ENCODE measurements at regions not wholly inside any gene's neighbourhood (a gene's known extent, or its start where the extent isn't known, plus 50 kb on each side); places are given as distances from the start of the nearest gene placed in this dataset.
A peak's percentile ranks its signal among the peaks of the same experiment; 100 is the strongest.

GRCh38 chrX:150164971-150165600, 198.0 kb upstream of the MAMLD1 start:
- no peak for DNase-seq (ENCODE audit: low spot score)

- DNase-seq (ENCODE audit: low spot score), result no peak
Observed at GRCh38 chrX:150165776-150166610, 197.1 kb upstream of the MAMLD1 start.

- DNase-seq (ENCODE audit: low spot score), result no peak
Observed at GRCh38 chrX:150167482-150168324, 195.4 kb upstream of the MAMLD1 start.

DNA sequence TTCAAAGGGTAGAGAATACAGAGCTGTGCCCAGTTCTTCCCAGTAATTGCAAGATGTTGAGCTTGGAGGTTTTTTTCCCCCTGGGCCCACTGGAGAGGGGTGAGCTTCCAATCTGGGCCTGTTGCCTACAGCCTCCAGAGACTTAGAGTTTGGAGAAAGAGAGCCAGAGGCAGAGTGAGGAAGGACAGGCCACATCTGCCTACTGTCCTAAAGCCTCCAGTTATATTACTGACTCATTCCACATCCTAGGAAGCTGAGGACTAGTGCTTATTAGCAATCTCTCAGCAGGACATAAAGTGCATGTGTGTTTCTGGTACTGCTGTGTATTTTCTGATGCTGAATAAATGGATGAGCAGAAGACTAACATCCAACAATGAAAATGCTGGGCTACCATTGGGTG, 181.0 kb upstream of the MAMLD1 start:
- no peak for DNase-seq (ENCODE audit: low spot score)

- no peak for DNase-seq (ENCODE audit: low spot score)
Observed at GRCh38 chrX:150184491-150184890, 178.6 kb upstream of the MAMLD1 start.

GRCh38 chrX:150185766-150186165, 177.4 kb upstream of the MAMLD1 start:
- no peak for DNase-seq (ENCODE audit: low spot score)

DNA sequence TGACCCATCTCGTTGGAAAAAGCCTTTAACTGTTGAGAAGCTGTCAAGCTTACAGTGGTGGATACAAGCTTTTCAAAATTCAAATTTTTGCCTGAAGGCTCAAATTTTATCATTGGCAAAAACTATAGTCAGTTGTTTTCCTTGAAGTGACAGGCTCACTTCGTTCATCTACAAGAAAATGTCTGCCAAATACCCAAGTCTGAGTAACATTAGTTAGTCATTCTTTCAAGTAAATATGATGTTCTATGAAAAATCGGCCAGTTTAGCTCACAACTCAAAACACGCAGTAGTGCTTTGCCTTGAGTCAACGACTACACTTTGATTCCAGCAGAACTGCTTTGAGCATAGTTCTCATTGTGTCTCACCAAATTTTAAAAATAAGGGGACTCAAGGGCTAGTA, 170.3 kb upstream of the MAMLD1 start:
- no peak for DNase-seq (ENCODE audit: low spot score)

DNA sequence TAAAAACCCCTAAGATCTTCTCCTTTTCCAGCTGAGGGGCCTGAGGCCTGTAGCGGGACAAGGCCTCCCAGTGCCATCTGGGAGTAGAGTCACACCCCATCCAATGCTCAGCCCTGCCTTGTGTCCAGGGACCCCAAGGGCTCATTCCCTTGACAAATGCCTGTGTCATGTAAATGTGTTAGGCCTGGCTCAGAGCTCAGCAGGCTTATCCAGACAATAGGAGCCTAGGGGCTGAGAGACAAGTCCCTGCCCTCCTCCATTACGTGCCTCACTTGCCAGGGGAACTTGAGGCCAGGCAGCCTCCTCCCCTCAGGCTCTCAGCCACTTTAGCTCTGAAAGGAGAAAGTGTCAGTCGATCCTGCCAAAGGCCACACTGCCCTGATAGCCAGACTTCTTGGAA, 166.8 kb upstream of the MAMLD1 start:
- DNase-seq (ENCODE audit: low spot score), result no peak

- DNase-seq (ENCODE audit: low spot score), result no peak
Observed at GRCh38 chrX:150197388-150197787, 165.7 kb upstream of the MAMLD1 start.

- no peak for DNase-seq (ENCODE audit: low spot score)
Observed at GRCh38 chrX:150198776-150199175, 164.3 kb upstream of the MAMLD1 start.

GRCh38 chrX:150199181-150199580, 163.9 kb upstream of the MAMLD1 start:
- no peak for DNase-seq (ENCODE audit: low spot score)

DNA sequence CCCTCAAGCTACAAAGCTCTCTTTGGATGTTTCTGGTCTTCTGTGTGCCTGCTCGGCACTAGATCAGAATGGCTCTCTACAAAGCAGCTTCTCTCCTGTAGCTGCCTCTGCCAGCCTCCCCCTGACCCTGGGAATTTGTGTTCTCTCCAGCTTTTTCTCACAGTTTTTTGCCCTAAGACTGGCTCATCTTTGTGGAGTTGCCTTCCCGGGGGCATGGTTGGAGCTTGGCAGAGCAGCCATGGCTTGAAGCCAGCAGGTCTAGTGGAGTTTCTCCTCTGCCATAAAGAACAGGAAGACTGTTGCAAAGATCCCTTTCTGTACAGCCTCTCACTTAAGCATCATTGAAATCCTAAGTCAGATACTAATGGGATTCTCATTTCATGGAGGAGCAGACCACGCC, 163.3 kb upstream of the MAMLD1 start:
- no peak for DNase-seq (ENCODE audit: low spot score)

GRCh38 chrX:150200361-150200760, 162.8 kb upstream of the MAMLD1 start:
- no peak for DNase-seq (ENCODE audit: low spot score)

DNA sequence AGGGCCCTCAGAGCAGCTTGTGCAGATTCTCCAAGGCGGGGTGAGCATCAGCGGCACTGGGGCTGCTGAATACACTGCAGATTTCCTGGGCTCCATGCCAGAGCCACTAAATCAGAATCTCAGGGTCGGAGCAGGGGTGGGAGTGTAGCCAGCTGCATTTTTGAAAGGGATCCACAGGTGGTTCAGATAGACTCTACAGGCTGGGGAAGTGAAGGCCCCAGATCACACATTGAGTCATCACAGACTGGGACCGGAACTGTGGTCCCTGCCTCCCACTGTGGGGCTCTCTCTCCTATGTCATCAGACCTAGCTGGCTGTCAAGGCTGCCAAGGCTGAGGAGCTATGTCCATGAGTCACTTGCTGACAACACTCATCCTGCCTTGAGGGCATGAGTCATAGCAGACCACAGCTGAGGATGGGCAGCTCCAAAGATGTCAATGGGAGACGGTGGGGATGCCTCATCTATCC, 162.3 kb upstream of the MAMLD1 start:
- DNase-seq (ENCODE audit: low spot score), result peak; percentile 93

DNA sequence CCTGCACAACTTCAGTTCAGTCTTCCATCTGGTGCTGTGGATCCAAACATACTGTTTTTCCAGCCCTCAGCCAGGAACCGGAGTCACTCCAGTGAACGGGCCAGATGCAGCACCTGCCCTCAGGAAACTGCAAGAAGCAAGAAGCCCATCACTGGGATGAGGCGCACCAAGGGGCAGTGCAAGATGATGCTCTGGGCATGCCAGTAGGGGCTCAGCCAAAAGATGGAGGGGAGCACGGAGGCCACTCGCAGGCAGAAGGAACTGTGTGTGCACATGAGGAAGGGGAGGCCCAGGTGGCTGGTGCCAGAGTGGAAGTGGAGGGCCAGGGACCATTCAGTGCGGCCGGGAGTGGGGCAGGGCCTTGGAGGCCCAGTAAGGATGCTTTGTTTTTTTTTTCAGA, 161.7 kb upstream of the MAMLD1 start:
- no peak for DNase-seq (ENCODE audit: low spot score)

DNA sequence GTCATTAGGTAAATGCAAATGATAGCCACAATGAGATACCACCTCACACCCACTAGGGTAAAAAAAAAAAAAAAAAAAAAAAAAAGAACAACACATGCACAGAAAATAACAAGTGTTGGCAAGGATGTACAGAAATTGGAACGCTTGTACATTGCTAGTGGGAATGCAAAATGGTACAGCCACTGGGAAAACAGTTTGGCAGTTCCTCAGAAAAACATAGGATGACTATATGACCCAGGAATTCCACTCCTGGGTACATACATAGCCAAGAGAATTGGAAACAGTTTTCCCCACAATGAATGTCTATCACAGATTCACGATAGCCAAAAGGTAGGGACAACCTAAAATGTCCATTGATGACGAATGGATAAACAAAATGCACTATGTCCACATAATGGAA, 161.3 kb upstream of the MAMLD1 start:
- no peak for DNase-seq (ENCODE audit: low spot score)

DNA sequence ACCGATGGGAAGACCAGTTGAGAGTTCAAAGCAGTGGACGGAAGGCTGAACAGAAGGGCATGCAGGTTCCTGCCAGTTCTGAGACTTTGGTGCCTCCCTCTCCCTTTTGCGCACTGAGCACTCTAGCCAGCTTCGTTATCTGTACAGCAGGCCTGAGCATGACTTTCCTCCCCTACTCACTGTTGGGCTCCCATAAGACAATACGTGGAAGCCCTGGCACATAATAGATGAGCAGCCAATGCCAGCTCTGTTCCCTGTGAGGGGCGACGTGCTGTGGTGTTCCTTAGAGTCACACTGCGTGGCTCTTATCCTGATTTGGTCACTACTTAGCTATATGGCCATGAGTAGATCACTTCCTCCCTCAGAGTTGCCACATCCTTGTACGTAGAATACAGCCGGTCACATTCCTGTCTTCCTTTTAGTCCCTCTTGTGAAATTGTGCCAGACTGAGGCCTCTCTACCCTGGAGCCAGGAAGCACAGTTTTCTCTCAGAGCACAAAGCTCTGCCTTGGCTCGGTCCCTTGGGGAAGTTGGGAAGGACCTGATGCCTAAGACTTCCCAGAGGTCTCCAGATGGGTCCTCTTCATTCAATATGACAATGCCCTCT, 160.4 kb upstream of the MAMLD1 start:
- DNase-seq (ENCODE audit: low spot score), result peak; percentile 58

- DNase-seq (ENCODE audit: low spot score), result no peak
Observed at GRCh38 chrX:150203248-150203645, 159.9 kb upstream of the MAMLD1 start.

GRCh38 chrX:150205011-150205410, 158.1 kb upstream of the MAMLD1 start:
- no peak for DNase-seq (ENCODE audit: low spot score)

DNA sequence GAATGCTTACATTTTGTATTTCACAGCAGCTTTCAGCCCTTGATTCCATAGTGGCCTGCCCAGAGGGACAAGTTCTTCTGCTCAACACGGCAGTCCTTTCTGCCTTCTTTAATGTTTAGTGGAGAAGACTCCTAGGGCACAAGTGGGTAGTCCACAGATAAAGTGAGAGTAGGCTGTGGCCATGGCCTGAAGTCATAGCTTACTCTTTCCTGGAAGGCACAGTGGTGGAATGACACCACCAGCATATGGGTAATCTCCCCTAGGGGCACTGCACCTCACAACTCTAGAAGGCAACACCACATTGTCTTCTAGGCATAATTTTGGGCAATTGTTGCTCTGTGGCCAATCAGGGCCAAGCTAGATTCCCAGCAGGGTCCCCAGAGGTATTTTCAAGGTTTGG, 155.4 kb upstream of the MAMLD1 start:
- DNase-seq (ENCODE audit: low spot score), result no peak

DNA sequence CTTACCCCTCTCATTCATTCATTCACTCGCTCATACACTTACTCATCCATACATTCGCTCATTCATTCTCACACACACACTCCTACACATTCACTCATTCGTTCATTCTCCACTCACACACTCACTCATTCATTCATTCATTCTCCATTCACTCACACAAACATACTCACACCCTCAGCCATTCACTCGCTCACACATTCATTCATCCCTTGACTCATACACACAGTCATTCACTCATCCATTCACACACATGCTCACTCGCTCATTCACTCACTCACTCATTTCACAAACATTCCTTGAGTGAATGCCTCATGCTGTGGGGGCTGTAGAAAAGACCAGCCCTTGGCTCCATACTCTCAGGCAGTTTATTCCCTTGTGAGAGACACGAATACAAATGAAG, 151.1 kb upstream of the MAMLD1 start:
- DNase-seq (ENCODE audit: low spot score), result peak; percentile 19

Data from AG08395 (cell line).